HPDE6-E6E7 (cell line): ENCODE measurements at regions not wholly inside any gene's neighbourhood (a gene's known extent, or its start where the extent isn't known, plus 50 kb on each side); places are given as distances from the start of the nearest gene placed in this dataset.

Experiments used
- DNase-seq: peaks from one replicate; pipeline ENCODE4 v3.0.0; 2011; ENCODE audit warnings: missing footprints; ENCODE audit errors: extremely low spot score

DNA sequence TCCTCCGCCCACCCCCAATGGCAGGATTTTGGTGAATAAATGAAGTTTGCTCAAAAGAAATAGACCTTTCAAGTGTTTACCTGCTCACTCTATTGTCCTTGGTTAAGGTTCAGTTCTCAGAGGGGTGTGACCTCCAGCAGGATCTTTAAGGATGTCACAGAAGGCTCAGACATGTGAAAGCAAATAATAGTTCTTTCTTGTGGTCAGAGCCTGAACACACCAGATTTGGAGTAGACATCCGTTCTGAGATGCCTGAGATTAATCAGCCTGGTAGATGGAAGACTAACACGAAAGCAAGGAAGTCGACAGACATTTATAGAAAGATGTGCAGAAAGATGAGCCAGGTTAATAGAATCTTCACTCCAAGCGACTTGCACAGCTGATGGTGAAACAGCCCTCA lies 557.9 kb upstream of the CDH11 start:
- DNase-seq: no peak

DNA sequence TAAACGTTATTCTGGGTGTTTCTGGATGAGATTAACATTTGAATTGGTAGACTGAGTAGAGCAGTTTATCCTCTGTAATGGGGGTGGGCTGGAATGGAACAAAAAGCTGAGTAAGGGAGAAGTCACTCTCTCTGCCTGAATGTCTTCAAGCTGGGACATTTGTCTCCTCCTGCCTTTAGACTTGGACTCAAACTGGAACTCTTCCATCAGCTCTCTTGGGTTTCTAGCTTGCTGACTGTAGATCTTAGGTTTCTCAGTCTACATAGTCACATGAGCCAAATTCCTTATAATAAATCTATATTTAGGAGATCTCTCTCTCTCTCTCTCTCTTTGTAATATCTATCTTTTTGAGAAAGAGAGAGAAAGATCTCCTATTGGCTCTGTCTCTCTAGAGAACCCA lies 553.3 kb upstream of the CDH11 start:
- DNase-seq: no peak

DNA sequence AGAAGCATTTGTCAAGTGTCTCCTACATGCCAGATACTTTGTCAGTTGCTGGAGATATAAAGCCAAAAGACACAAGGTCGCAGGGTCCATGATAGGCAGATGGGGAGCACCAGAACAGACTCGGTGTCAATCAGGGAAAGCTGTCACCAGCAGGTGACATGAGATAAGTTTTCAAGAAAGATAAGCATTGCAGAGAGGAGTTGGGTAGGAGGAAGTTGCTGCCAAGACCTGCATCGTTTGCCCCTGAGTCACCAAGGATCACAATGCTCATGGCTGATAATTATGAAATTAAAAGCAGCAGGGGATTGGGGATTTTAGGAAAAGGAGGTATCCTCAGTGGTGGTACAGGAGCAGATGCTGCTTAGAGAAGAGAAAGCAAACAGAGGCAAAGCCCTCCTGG lies 551.1 kb upstream of the CDH11 start:
- peak; percentile 28 for DNase-seq

DNA sequence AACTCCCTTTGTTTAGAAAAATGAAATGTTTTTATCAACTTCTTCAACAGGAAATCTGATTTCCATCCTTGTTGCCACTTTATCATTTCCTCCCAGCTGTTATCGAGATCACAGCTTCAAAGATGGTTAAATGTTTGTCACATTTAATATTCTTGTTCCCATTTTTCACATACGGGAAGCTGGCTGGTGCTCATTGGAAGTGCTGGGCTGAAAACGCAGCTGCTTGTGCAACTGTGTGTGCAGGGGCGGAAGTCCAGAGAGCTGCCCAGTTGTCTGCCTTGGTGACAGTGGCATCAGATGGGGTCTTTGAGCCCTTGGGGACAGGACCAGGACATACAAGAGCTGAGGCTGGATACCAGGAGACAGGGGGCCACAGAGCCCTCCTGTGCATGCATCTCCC lies 549.2 kb upstream of the CDH11 start:
- DNase-seq: no peak

DNA sequence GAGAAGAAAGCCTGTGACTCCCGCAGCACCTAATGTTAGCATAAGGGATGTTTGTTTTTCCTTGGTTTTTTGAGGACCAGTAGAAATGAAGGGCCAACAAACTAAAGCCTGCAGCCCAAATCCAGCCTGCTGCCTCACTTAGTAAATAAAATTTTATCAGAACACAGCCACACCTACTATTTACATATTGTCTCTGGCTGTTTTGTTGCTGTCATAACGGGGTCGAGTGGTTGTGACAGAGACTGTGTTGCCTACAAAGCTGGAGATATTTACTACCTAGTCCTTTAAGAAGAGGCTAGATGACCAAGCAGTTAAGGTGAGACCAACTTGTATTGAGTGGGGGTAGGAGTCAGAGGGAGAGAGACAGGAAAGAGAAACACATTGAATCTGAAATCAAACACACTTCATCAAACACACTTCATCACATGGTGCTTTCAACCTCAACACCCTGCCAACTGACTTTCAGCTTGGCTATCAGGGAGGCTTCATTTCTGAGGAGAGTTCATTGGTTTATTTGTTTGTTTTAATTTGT lies 546.3 kb upstream of the CDH11 start:
- no peak for DNase-seq

DNA sequence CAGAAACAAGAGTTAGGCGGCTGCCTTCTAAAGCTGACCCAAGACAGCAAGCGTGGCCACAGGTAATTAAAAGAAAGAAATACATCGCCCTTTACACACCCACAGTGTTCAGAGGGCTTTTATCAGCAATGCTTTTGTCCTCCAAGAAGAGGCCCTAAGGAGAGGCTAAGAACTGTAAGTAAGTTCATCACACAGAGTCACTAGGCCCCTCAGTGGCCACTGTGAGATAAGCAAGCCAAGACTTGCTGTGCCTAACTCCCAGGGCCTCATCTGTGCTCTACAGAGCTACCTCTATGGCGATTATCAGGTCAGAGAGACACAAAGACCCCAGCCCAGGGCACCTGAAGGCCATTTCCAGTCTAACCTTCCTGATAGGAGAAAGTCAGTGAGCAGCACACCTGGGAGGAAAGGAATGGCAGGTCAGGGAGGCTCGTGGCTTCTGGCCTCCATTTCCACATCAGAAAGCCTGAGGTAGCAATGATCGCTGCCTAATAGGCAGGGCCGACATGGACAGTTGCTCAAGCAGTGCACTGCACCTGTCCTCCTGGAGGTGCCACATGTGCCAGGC lies 545.2 kb upstream of the CDH11 start:
- no peak for DNase-seq

DNA sequence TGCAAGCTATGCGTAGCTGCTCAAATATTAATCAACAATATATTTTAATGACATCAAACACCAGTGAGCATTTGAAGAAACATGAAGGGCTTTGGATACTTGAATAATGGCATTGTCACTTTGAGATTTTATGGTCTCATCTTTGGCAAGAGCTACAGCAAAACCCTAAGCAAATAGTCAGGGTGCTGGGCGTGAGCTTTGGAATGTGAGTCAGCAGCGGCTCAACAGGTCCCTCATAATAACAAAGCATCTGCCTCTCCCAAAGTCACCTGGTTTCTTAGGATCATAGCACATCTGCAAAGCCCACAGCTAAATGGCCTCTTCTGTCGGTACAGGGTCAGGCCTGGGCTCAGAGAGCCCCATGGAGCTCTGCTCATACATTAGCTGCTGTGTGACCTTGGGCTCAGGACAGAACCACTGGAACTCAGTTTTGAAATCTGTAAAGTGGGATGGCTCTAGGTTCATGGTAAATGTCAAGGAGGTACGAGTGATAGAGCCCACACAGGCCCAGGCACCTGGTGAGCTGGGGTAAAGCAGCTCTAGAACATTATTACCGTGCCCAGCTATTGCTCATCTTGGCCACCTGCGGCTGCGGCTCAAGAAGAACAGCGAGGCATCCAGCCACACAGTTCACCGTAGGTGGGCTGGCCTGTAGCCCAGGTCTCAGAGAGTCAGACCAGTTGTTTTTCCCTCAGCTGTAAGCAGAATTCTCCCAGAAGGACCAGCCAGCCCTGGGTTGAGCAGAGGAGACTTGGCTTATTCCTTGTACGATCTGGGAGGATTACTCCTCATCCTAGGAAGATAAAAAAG lies 544.5 kb upstream of the CDH11 start:
- DNase-seq: no peak

DNA sequence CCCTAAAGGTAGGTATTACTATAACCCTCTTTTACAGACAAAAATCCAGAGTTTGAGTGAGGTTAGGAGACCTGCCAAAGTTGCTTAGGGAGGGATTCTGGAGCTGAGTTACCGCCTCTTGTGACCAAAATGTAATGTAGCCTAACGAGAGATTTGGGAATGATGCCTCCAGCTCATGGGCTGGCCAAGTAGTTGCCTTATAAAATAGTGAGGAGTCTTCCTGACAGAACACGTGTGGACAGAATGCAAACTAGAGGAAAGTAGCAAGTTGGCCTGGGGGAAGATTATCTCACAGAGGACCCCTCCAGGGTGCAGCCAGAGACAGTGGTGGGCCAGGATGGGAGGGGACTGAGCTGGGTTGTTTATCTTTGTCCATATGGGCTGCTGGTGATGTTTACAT lies 543.7 kb upstream of the CDH11 start:
- DNase-seq: no peak

DNA sequence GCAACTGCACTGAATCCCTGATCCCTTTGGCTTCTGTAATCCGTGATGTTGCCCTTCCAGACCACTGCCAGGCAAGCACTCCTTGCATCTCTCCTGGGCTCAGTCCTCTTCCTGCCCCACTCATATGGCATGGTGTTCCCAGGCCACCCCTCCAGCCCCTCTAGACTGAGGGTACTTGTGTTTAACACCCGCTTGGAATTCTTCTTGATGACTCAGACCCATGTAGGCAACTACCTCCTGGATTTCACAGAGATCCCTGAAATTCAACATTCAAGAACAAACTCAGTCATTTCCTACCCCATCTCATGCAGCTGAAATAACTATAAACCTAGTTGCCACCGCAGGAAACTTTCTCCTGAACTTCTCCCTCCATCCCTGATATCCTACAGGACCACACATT lies 541.9 kb upstream of the CDH11 start:
- no peak for DNase-seq

DNA sequence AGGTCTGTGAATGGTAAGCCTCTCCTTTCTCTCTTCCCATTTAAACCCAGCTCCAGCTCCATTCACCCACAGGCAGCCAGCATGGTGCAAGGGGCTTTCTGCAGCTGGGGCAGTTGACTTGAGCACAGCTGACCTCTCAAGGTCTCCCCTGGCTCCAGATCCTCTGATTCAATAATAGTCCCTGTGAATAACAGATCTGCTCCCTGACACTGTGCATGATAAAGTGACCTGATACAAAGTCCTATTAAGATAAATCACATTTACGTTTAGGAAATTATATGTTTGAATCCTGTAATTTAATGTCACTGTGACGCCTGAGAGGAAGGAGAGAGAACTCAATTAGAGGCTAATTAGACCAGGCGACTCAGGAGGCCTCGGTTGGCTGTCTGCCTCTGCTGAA lies 540.4 kb upstream of the CDH11 start:
- no peak for DNase-seq

DNA sequence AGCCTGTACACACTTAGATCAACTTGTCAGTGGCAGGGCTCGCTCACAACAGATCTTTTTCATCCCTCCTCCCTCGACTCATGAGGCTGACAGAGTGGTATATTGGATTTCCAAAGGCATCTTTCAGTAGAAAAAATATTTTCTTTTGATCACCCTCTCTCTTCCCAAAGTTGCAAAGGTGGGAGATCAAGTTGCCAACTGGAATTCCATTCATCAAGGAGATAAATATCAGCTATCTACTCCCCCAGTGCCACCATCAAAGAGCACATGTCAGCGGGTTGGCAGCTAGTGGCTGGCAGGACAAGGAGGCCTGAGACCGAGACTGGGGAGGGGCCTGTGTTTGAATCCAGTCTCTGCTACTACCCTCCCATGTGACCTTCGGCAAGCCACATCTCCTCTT lies 539.7 kb upstream of the CDH11 start:
- no peak for DNase-seq

DNA sequence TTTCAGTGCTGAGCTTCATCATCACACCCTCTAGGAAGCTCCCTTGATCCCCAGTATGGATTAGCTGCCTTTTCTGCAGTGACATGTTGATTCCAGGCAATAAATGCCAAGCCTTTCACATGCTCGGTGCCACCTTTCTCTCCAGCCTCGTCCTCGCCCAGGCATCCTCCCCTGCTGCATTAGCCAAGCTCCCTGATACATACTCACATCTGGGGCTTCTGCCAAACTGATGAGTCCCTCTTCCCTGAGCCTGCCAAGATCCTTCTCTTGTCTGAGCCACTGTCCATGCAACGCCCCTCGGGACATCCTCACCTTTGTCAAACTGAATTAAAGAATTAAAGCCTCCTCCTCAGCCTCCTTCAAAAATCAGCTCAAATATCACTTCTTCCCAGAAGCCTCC lies 538.5 kb upstream of the CDH11 start:
- no peak for DNase-seq

DNA sequence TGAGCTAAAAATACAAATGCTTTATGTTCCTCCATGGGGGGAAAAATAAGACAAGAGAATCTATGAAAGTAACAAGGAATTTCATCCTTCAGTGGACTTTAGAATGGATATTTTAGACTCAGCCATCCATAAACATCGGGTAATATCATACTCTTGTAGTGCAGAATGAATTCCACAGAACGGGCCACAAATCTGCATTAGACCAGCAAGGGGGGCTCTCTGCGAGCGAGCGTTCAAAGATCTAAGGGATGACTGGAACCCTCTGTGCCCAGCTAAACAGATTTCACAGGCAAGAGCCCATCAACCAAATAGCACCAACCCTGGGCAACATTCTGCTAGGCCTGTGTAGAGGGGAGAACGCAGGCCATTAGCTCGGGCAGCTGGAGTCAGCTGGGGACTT lies 537.9 kb upstream of the CDH11 start:
- no peak for DNase-seq

DNA sequence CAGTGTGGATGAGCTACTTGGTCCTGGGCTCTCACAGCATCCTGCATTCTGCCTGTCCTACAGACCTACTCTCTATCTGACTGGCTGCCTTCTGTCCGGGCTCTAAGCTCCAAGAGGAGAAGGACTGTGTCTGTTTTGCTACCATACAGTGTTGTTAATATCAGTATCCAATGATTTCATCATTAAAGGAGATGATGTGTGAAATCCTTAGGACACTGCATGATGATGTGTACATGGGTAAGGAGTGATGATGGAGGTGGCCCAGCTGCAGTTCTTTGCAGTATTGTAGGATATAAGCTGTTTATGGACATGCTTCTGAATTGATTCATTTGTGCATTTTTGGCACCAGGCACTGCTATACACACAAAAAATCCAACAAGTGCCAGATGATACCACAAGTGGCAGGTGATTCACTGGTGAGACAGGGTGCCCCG lies 536.9 kb upstream of the CDH11 start:
- peak; percentile 22 for DNase-seq

DNA sequence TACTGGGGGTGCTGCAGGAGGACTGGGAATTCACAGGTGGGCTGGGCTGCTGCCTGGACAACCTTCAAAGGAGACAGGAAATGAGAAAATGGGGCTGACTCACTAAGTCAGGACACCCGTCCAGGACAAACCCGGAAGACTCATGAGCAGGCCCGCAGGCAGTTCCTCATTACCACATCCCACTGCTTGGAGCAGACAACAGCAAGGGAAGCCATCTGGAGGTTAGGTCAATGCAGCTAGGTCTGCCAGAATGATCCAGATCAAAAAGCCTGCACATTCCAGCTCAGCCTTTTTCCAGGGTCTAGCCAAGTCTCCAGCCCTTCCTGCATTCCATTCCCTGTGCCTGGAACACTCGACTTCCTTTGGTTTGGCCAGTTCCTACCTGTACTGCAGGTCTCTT lies 536.5 kb upstream of the CDH11 start:
- DNase-seq: peak; percentile 94

DNA sequence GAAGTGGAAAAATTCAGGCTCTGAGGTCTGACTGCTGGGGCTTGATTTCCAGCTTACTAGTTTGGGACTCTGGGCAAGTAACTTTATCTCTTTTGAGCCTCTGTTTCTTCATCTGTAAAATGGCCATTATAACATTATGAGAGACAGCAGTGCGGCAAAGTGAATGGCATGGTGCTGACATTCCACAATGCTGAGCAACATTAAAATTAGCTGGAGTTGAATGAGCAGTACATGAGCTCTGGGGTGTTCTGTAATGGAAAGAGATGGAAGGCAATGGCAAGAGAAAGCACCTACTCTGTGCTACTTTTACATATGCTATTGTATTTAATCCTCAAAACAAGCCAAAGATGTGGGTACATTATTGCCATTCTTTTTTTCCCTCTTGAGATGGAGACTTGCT lies 535.7 kb upstream of the CDH11 start:
- no peak for DNase-seq

DNA sequence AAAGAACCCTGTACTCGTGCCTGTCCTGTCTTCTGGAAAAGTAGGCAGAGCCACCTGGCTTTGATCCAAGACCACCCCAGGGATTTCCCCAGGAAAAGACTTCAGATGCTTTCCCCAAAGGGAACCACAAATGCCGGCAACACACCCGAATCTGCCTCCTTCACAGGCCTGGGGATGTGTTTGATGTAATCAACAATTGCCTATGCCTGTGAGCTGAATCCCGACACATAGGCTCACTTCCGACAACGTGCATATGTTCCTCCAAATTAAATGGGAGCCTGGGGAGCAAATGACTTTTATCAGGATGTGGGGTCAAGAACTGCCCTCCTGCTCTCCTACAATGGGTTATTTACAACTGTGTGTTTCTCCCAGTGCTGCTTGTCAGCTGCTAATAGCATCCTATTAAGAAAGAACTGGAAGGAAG lies 535.2 kb upstream of the CDH11 start:
- no peak for DNase-seq

DNA sequence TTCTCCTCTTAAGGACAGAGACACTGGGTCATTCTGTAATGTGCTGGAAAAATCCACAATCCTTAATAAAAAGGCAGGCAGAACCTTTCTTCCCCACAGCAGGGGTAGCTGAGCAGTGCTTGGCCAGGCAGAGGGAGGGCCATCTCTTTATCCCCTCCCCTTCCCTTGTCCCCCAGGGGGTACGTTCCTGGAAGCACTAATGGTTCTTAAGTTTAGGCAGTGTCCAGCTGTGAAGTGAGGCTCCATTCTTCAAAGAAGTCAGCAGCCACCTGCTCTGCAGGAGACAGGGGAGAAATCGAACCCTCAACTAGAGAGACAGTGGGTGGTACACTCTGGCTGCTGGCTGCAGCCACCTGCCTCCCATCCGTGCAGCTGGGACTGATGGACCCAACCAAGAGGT lies 533.9 kb upstream of the CDH11 start:
- no peak for DNase-seq

DNA sequence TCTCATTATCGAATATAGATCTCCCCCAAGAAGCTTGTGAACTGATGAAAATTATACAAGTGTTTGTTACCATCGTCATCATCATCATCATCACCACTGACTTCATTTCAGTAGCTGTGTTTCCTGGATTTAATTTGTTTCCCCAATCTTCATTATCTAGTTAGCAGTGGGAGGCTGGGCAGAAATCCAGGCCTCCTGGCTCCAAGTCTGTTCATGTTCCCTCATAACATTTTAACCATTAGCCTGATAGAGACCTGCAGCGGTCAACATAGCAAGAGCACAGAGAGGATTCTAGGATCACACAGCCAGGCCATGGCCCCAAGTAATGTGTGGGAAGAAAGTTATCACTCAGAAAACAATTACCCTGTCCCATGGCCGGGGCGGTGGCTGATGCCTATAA lies 526.2 kb upstream of the CDH11 start:
- no peak for DNase-seq

DNA sequence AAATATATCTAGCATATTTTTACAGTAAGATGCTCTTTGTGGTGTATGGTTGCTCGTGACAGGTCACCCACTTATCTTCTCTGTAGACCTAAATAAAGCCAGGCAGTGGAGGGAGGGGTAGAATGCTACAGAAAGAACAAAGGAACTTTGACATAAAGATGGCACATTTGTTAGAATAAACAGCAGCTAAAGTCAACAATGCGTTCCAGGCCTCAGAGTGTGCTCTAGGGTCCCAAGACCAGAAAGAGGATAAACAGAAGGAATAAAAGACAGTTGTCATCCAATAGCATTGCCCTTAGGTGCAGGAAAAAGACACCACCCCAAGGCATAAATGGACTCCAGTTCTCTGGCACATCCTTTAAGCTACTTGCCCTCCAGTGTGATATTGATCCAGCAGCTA lies 523.0 kb upstream of the CDH11 start:
- no peak for DNase-seq

DNA sequence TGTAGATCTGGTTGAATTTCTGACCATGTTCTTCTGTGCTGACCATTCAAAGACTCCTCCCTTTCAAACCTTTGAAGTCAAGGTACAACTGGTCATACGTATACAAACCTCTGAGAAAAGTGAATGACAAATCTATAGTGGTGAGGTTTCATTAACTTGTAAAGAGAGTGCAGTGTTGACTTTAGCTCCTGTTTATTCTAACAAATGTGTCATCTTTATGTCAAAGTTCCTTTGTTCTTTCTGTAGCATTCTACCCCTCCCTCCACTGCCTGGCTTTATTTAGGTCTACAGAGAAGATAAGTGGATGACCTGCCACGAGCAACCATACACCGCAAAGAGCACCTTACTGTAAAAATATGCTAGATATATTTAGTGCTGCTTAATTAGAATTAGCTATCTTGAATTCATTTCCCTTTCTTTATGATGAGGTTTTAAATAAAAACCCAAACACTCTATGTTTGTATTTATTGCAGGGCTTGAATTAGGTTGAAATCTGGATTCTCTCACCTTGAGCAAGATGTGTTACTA lies 520.0 kb upstream of the CDH11 start:
- no peak for DNase-seq

DNA sequence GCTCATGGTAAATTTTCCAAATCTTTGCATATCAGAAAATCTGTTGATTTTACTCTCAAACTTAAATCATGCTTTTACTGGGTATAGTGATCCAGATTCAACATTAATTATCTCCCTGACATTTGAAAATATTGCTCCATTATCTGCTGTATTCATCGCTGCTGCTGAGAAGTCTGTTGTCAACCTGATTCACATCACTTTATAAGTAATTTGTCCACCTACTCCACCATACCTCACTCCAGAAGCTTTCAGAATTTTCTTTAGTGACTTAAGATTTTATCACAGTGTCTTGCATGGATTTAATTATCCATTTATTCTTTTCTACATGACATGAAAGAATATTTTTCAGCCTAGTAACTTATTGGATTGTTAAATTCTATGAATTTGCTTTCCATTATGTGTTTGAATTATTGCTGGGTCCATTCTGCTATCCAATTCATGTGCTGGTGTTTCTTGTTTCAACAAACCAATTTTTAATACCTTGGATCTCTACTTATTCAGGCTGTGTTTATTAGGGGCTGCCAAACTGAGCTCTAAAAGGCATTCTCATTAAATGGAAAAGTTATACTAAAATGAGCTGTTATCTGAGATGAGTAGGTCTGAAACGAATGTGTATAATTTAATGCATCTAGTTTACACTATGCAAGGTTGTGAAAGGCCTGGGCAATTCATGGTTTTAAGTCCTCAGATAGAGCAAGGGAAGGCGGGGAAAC lies 519.3 kb upstream of the CDH11 start:
- no peak for DNase-seq

DNA sequence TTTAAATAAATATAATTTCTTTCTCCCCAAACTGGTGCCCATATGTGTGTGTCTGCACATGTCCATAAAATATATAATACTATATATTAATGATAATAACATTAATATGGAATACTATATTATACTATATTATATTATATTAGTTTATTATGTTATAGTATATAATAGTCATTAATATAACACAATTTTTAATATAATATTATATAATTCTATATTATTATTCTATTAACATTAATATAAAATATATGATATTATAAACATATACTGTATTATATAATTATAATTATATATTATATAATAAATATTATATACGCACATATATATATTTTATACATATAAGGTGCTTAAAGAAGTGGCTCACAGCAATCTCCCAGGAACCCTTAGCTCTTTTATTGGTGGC lies 513.0 kb upstream of the CDH11 start:
- no peak for DNase-seq
